HG03135 (cell line): ENCODE measurements at regions not wholly inside any gene's neighbourhood (a gene's known extent, or its start where the extent isn't known, plus 50 kb on each side); places are given as distances from the start of the nearest gene placed in this dataset.

ENCODE experiments used
- ATAC-seq: cut with Tn5 transposase; IDR thresholded peaks from one replicate; pipeline ENCODE4 v1.9.1; 2021; ENCODE audit warnings: mild to moderate bottlenecking, moderate library complexity; ENCODE audit not compliant: unreplicated experiment

DNA sequence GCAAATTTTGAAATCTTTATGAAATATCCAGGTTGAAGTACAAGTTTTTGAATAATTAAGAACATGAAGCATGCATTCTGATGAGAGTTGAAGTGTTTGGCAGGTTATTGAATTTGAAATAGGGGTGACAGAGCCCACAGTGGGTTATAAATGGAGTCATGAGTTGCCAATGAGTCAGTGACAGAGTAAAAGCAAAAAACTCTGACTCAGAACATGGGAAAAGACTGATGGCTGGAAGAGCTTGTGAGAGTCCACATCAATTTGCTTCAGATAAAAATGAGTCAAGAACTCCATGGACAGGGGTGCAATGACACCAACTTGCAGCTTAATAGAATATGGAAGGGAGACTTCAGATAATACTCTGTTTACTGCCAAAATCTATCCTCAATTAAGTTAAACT is 105.3 kb downstream of the SLC6A15 start:
- ATAC-seq: no peak

DNA sequence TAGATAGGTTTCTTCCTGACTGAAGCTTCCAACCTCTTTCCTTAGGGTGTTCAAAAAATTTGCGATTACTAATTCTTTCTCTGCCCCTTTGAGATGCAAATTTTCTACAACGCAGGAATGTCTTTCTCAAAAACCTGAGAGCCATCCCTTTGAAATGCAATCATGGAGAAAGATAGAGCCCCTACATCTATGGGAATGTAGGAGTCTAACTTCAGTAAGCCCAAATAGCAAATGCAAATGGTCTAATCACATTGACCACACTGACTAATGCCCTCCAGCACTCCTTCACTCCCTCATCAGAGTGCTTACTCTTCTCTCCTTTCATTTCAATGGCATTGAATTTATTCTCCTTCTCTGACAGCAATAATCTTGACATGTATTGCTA is 107.1 kb downstream of the SLC6A15 start:
- no peak for ATAC-seq

DNA sequence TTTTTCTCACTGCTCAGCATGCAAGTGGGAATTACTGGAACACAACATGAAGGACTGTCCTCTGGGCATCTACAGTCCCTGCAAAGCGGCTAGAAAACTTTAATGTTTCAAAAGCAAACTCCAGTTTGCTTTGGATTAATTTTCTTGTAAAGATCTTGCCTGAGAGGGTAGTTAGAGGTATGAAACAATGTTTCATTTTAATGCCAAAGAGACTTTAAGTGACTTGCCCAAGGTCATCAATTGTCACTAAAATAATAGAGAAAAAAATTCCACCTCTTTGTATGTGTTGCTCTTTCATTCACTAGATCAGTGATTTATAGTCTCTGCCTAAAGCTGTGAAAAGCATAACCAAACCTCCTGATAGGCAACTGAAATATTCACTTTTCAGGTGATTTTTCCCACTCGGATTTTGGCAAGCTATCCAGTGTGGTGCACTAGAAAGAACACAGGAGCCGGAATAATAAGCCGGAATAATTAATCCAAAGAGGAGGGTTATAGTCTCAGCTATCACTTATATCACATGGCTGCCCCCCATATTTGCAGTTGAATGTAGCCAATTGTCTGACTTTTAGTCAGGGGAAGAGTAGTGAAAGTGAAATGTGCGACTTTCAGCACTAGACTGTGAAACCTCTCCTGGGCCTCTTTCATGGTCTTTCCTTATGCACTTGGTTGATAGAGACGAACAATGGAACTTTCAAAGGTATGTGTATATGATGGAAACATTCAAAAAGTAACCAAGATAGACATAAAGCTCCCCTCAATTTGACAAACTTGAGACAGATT is 107.7 kb downstream of the SLC6A15 start:
- ATAC-seq: no peak

DNA sequence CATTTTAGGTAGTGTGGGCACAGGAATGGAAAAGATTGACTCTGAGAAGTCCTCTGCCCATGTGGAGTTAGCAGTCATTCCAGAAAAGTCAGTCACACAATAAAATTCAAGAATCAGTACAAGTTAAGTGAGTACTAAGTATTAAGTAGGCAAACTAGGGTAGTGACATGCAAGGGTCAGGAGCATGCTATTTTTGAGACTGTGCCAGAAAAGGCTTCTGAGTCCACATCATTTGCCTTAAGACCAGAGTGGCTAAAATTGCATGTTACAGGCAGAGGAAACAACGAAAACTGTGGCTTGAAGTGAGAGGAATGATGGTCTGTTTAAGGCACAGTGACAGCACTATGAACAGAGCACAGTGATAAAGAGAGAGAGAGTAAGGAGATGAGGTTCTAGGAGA is 108.9 kb downstream of the SLC6A15 start:
- no peak for ATAC-seq

DNA sequence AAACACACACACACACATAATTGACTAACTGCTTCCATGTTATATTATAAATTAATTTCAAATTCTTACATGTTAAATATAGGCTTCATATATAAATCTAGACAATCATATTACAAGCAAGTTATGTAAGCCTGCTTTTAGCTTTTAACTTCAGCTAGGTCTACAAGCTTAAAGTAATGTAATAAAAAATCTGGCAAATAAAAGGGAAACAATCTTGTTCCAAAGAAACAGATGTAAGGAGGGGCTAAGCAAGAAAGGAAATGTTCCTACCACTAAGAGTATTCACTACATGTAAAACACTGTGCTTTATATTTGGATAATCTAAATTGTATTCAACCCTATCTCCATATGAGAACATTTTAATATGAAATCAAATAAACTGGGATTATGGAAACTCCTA is 110.4 kb downstream of the SLC6A15 start:
- no peak for ATAC-seq

DNA sequence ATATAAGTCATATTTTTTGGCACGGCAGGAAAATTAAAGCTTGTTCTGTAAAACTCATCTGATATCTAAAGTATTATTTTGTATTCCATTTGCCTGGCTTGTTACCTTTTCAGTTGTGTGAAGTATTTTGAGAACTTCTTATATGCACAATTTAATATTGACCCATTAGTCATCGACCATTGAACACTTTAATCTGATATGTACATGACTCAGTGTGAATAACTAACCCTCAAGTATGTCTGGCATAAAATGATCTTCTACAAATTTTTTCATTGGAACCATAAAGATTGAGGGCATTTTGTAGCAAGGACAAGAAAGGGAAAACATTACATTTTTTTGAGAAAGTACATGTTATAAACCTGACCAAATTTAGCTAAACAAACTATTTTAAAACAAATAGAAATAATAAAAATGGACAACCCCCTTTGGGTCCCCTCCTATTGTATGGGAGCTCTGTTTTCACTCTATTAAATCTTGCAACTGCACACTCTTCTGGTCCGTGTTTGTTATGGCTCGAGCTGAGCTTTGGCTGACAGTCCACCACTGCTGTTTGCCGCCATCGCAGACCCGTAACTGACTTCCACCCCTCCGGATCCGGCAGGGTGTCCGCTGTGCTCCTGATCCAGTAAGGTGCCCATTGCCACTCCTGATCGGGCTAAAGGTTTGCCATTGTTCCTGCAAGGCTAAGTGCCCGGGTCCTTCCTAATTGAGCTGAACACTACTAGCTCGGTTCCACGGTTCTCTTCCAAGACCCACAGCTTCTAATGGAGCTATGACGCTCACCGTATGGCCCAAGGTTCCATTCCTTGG is 118.8 kb downstream of the SLC6A15 start:
- no peak for ATAC-seq

DNA sequence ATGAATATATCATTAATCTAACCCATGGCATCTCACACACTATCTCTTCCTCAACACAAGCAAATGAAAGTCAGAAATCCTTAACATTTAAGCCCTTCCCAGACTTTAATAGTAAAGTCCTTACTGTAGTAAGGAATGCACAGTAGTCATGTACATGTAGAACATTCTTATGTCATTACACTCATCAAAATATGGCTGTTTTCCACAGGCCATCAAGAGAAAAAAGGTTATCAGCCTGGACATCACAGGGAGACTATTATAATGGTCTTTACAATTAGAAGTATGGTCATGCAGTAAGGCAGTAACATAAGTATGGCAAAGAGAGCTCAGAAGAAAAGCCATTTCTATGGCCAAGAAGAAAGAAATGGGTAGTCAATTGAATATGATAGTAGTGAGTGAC is 121.2 kb downstream of the SLC6A15 start:
- no peak for ATAC-seq

DNA sequence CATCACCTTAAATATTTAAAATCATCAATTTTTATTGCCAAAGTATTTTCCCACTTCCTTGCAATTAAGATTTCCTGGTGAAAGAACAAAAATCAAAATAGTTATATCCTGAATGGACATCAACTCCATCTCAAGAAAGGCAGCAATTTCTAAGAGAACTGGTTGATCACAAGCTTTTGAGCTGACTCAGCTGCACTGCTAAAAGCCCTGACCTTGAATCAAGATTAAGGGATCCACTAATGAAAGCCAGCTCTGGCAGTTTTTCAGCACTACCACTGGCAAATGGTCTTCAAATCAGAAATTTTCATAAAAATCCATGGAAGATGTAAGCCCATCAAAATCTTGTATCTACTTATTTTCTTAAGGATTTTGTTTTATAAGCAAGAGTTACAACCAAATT is 123.4 kb downstream of the SLC6A15 start:
- no peak for ATAC-seq

DNA sequence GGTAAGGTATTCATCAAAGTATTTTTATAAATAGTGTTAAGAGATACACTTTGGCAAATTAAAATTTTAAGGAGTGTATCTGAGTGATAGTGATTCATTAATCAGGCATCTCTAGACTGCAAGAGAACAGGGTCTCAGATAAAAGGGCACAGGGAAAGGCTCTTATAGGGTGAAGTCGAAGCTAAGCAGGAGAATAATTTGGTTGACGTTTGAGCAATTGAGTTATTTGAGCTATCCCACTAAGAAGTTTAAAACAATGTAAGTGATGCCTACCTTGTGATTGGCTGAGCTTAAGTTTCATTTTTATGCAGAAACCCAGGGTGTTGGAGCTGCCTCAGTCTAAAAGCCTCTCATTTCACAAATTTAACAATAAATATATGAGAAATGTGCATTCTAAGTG is 125.3 kb downstream of the SLC6A15 start:
- no peak for ATAC-seq

DNA sequence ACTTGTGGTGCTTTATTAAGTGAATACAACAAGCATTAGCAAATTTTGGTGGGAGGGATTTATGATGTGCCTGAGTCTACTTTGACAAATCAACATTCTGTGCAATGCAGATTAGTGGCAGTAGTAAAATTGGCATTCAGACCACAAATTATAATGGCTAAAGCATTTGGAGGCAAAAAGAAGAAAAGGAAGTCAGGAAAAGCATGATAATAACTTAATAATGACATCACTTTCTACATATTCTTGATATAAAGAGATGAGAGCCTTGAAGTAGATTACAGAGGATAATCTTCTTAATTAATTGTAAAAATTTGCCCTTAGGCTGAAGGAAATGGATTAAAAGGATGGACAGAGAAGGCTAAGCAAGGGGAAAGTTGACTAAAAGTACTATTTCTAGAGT is 126.0 kb downstream of the SLC6A15 start:
- ATAC-seq: no peak

DNA sequence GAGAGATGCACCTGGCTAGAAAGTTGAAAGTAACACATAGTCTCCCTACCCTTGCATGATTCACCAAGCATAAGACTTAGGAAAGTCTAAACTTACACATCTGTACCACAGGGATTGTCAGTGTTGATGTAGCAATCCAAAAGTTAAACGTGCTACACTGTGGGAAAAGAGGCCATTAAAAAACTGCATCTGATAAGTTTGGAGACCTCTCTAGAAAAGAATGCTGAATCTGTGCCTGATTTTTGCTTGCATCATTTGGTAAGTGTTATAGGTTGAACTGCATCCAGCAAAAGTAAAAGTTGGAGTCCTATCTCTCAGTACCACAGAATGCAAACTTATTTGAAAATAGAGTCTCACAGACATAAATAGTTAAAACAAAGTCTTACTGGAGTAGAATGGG is 126.6 kb downstream of the SLC6A15 start:
- ATAC-seq: no peak

DNA sequence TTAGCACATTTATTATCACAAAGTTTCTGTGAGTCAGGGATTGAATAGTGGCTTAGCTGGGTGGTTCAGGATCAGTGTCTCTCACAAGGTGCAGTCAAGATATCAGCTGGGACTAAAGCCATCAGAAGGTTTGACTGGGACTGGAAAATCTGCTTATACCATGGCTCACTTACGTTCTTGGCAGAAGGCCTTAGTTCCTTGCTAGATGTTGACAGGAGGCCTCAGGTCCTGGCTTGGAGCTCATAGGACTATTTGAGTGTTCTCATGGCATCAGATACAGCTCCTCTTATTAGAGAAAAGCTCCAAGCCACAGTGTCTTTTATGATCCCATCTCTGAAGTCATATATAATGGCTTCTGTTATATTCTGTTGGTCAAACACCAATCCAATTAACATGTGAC is 127.3 kb downstream of the SLC6A15 start:
- no peak for ATAC-seq

DNA sequence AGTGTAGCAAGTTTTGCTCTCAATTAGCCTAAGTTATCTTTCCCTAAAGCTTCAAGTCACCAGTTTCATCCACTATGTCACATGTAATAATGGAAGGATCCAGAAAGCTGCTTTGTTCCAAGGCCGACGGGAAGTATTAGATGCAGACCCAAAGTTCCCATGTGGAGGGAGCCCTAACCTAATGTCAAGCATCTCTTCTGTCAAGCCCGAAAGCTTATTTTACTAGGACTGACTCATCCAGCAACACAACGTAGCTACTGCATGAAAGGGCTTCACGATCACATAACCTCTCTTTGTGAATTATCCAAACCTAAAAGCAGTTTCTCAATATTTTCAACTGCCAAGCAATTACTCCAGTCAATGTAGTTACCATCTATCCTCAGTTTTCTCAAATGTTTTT is 133.4 kb downstream of the SLC6A15 start:
- ATAC-seq: no peak

DNA sequence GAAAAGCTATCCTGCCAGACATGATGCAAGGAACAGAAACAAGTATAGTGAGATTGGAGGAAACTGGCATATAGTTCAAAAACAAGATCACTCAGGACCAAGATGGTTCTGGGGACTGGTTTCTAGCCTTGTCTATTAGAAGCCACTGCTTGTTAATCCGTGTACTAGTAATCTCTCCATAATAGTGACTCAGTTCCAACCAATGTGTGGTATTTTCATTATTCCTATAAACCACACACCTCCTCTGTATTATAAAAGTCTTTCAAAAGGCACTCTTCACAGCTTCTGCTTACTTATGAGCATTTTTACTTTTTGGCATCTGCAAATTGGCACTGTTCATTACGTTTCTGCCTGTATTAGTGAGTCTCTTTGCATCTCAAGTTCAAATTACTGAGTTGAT is 140.3 kb downstream of the SLC6A15 start:
- no peak for ATAC-seq

DNA sequence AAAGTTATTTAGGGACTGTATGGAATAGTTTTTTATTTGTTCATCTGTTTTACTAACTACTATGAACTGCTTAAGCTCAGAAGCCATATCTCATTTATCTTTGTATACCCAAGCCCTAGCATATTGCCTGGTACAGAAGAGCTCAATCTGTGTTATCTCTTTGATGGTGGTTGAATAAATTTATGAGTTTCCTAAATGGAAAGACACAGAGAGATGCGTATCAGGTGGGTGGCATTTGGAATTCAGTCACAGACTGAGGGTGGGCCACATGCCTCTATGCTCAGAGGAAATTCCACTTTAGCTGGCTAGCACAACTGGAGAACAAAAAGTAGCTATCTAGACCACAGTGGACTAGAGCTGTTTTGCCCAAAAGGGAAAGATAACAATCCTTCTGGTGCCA is 145.5 kb downstream of the SLC6A15 start:
- ATAC-seq: no peak

DNA sequence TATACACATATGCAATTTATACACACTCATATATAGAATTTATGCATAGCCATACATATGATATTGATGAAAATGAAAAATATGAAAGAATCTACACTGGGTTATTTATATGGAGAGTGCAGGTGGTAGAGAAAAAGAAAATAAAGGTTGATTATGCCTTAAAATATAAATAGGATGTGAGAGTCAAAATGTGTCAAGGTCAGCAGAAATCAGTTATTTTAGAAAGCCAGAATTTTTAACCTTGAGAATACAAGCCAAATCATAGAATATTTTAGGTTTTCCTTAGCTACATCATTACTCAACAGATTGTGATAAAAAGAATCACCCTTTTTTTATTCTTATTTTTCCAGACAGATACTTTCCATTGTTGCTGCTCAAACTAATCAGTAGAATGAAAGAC is 146.2 kb downstream of the SLC6A15 start:
- ATAC-seq: no peak

DNA sequence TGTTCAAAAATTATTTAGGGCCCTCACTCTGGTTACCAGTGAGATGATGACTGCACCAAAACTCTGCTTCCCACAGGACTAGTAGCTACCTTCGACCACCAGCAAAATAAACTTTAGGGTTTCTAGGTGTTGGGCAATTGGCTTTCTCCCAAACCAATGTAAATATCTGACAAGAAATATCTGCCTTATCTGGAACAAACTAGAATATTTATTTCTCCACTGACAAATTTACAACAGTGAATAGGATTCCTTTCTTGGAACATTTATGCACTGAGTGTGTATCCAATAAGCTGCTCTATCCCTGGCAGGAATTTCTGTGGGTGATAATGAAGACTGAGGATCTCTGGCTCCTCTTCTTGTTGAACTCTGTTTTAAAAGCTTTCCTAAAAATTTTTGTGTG is 148.6 kb downstream of the SLC6A15 start:
- no peak for ATAC-seq

DNA sequence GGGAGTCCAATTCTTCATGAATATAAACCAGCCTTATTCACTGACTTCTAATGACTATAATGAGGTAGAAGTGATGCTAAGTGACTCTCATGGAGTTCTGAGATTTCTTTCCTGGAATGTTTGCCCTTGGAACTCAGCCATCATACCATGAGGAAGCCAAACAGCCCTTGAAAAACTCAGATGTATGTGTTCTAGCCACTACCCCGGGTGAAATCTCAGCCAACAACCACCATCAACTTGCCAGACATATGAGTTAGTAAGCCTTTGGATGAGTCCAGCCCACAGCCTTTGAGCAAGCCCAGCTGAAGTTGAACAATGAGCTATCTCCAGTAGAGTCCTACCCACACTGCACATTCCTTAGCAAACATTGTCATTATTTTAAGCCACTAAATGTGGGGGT is 149.5 kb downstream of the SLC6A15 start:
- no peak for ATAC-seq

DNA sequence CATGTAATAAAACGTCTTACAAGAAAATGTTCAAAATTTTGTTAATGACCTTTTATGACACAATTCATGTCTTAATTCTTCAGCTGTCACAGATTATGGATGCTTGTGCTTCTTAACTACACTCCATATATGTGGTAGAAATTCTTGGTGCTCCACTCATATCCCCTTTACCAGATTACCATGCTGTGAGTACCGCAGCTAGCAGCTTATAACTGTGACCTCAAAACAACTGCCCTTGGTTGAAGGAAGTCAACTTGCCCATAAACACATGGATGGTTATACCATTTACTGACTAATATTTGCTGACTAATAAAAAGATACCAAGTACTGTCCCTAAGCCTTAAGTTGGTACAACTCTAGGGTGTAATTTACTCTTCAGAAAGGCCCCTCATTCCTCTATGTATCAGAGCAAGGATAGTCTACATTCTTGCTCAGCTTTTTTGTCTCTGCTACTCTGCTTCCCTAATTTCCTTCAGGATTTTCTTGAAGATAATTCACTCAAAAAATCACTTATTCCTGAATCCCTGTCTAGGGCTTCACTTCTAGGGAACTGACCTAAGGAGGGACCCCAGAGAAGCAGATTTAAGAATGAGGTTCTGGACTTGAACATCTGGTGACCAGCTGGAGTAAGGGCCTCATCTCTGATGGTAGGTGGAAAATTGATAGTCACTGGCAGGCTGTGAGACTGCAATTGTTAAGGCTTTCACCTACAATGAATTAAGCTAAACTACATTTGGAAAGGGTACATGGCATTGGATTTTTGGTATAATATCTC is 152.3 kb downstream of the SLC6A15 start:
- no peak for ATAC-seq

DNA sequence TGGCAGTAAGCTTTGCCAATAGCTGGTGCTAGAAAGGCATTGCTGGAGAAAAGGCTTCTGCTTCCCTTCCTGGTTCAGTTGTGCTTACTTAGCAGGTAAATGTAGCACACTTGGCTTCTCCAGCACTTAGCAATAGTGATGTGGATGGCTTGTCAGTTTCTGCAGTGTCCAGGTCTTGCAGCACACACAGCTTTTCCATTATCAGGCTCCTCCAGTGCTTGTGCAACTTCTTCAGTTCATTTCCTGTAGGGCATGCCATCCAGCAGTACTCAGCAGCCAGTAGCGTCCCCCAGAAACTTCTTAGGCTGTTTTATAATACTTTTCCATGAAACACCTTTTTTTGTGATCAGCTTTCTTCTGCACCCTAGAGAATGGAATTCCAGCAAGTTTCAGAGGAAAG is 154.6 kb downstream of the SLC6A15 start:
- ATAC-seq: no peak

DNA sequence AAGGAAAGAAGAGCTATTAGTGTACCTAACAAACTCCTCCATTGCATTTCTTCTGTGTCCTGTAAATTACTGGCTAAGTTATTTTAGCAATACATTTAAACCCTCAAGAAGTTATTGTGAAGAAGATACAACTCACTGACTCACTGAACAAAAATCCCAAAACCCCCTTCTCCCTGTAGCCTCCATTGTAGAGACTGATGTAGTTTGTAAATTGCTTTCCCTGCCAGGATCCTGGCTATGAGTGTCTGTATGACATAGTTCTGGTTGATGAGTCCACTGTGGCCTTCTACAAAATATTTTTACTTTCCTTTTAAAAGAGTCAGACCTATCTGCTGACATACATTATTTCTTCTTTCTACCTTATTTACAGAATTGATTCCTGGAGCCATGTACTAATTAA is 155.6 kb downstream of the SLC6A15 start:
- ATAC-seq: no peak

DNA sequence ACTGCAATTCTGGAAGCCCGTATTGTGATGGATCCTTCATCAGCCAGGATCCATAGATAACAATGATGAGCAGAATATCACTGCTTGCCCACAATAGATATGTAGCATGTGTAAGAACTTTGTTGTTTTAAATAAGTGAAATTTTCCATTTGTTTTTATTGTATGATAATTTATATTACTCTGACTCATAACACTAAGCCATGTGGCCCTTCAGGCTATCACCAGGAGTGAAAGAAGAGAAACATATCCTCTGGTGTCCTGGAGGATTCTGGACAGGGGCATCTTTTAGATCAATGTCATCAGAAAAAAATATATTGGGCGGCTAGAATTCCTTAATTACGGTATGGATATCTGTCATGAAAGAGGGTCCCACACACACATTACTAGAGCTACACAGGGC is 167.5 kb downstream of the SLC6A15 start:
- no peak for ATAC-seq
